ENCODE measurements at regions not wholly inside any gene's neighbourhood (a gene's known extent, or its start where the extent isn't known, plus 50 kb on each side); places are given as distances from the start of the nearest gene placed in this dataset.

- TF ChIP-seq ZBTB33 (IDR thresholded peaks at IDR 0.05; ENCODE audit: borderline replicate concordance, low read depth), result no peak
- no peak for TF ChIP-seq RCOR1 (IDR thresholded peaks at IDR 0.05; ENCODE audit: low read length)
- TF ChIP-seq YY1 (IDR thresholded peaks at IDR 0.05; ENCODE audit: low read depth), result no peak
- no peak for TF ChIP-seq GATA2 (CRISPR knock-in tag; IDR thresholded peaks at IDR 0.05)
- no peak for TF ChIP-seq GABPA (IDR thresholded peaks at IDR 0.05; ENCODE audit: low read depth)
- TF ChIP-seq MEF2A (IDR thresholded peaks at IDR 0.05; ENCODE audit: borderline replicate concordance, low read depth), result no peak
- no peak for TF ChIP-seq RXRA (IDR thresholded peaks at IDR 0.05; ENCODE audit: borderline replicate concordance, low read depth)
- TF ChIP-seq USF2 (IDR thresholded peaks at IDR 0.05; ENCODE audit: borderline replicate concordance, low read depth, low read length), result no peak
- TF ChIP-seq FOSL2 (IDR thresholded peaks at IDR 0.05; ENCODE audit: borderline replicate concordance, low read depth), result no peak
- TF ChIP-seq REST (IDR thresholded peaks at IDR 0.05; ENCODE audit: low read depth, low read length), result no peak
- no peak for TF ChIP-seq ELF1 (IDR thresholded peaks at IDR 0.05)
- no peak for TF ChIP-seq EZH2phosphoT487 (IDR thresholded peaks at IDR 0.05; ENCODE audit: borderline replicate concordance, low read depth)
- no peak for TF ChIP-seq FOXM1 (IDR thresholded peaks at IDR 0.05; ENCODE audit: low read depth)
- TF ChIP-seq POLR2AphosphoS5 (IDR thresholded peaks at IDR 0.05; ENCODE audit: low read depth, low read length), result no peak
- Histone ChIP-seq H3K9ac (no peak overlapping the region), H3K27me3 (ENCODE audit: insufficient read depth) (no peaks in the 10 kb centered on the region; the same call in 1 of the 2 replicates), H3K9me3 (no peaks in the 10 kb centered on the region), H3K4me2 (no peak overlapping the region), H3K27ac (ENCODE audit: low read depth in 2 of 2, low read length in 1 of 2) (no peak overlapping the region), H3F3A (replicated peaks; ENCODE audit: insufficient read depth) (no peaks in the 10 kb centered on the region), H3K36me3 (replicated peaks in 1 of 2; ENCODE audit: control insufficient read depth in 1 of 2, insufficient read depth in 2 of 2, low read length in 1 of 2) (no peaks in the 10 kb centered on the region), H3K9me2 (no peaks in the 10 kb centered on the region), H3K79me2 (ENCODE audit: insufficient read depth) (no peaks in the 10 kb centered on the region), H4K20me1 (ENCODE audit: insufficient read depth) (no peaks in the 10 kb centered on the region), H3K4me1 (ENCODE audit: control insufficient read depth in 1 of 2, insufficient read depth in 2 of 2, low read depth in 1 of 2, low read length in 1 of 2) (no peaks in the 10 kb centered on the region), H3K4me3 (ENCODE audit: low read depth in 2 of 2, low read length in 1 of 2) (no peak overlapping the region), H2AFZ (ENCODE audit: low read depth) (no peak overlapping the region)
- WGBS (ENCODE audit: low lambda C conversion rate), result 44% methylated on average over 6 of the region's 6 CpGs
- ChIA-PET CTCF (no interaction called here), POLR2A (no interaction called here)
- no peak for DNase-seq
Measured at GRCh38 chrX:20325786-20326388, 59.2 kb upstream of the RPS6KA3 start.
